Psoas muscle (tissue), 7 donors: ENCODE measurements at regions not wholly inside any gene's neighbourhood (a gene's known extent, or its start where the extent isn't known, plus 50 kb on each side); places are given as distances from the start of the nearest gene placed in this dataset.

Source experiments
- ATAC-seq, 4 donors: fragments of 200-7000 bp; cut with Tn5 transposase; one replicate each; pipeline ENCODE4 v1.9.1; 2020; ENCODE audit warnings: moderate library complexity in 3 of 4, mild to moderate bottlenecking in 2 of 4
- DNase-seq, 2 donors: peaks; one replicate each; pipeline ENCODE4 v3.0.0-alpha.2; 2020
- H3K27ac ChIP-seq: fragments of 200-600 bp; one replicate; pipeline ENCODE4 v1.8.0; 2022
- H3K27me3 ChIP-seq, 3 donors: fragments of 200-600 bp in 1 of 3; one replicate each; pipeline versions ENCODE4 v1.6.1 to v1.8.0; 2013 to 2022; ENCODE audit warnings: low read length in 2 of 3, mild to moderate bottlenecking in 2 of 3, moderate library complexity in 1 of 3; ENCODE audit not compliant: insufficient read depth in 3 of 3
- H3K36me3 ChIP-seq, 2 donors: fragments of 200-600 bp in 1 of 2; one replicate each; pipeline versions ENCODE4 v1.6.1 to v1.8.0; 2013 to 2022; ENCODE audit warnings: low read depth in 1 of 2, mild to moderate bottlenecking in 1 of 2, moderate library complexity in 1 of 2; ENCODE audit not compliant: insufficient read depth in 1 of 2
- H3K4me1 ChIP-seq: fragments of 200-600 bp; one replicate; pipeline ENCODE4 v1.8.0; 2022
- H3K4me3 ChIP-seq: fragments of 200-600 bp; one replicate; pipeline ENCODE4 v1.8.0; 2022; ENCODE audit warnings: mild to moderate bottlenecking
- H3K9me3 ChIP-seq: fragments of 200-600 bp; one replicate; pipeline ENCODE4 v1.8.0; 2022
- CTCF ChIP-seq: fragments of 200-600 bp; IDR thresholded peaks from one replicate; pipeline ENCODE4 v1.8.0; 2022; ENCODE audit warnings: antibody characterized with exemption
- WGBS, 3 donors: extraction: QIAGEN DNeasy Blood & Tissue Kit; methylation state at CpG; one replicate each; pipeline versions ENCODE4 v1.1.6 to v1.1.7; 2013; 5-methylcytosine and 5-hydroxymethylcytosine counted together
- intact Hi-C, 2 donors: fragments of 100-400 bp; cut with DNase I; formaldehyde crosslinking; loops; one replicate each; pipeline versions ENCODE4 v1.11.0 to v1.14.2; 2022
- donor health status: healthy with polysubstance abuse.
- donor health status: DM: no; HTN: no; CAD: no; lungs with moderate emphysema.
- donor health status: Bipolar disorder and iron deficiency.
- donor health status: healthy.
- donor health status: DM: yes; HTN: yes; CAD: no.
- donor health status: DM: no; HTN: no; CAD: no.
- donor health status: DM: yes; HTN: yes; CAD: no.

- TF ChIP-seq CTCF, result no peak
- Histone ChIP-seq H3K27ac (no peak overlapping the region), H3K4me1 (no peaks in the 10 kb centered on the region), H3K4me3 (no peak overlapping the region), H3K9me3 (no peaks in the 10 kb centered on the region), H3K27me3 (no peaks in the 10 kb centered on the region), H3K36me3 (no peaks in the 10 kb centered on the region)
- ATAC-seq, result no peak
- no peak for DNase-seq
- intact Hi-C loops, result no loop called here
- WGBS, 3 donors, result 54 to 70% (median 61%) methylated on average over 2 of the region's 2 CpGs
These were observed 170.8 kb upstream of the MITF start for GRCh38 chr3:69568458-69568857.

- H3K4me1 ChIP-seq, result no peaks in the 10 kb centered on the region
- H3K4me3 ChIP-seq, result no peak overlapping the region
- no peak overlapping the region for H3K27ac ChIP-seq
- 95 to 100% (median 97%) methylated on average over 2 of the region's 2 CpGs for WGBS, 3 donors
- no peak for DNase-seq
- ATAC-seq, result no peak
- no peak for TF ChIP-seq CTCF
- H3K9me3 ChIP-seq, result no peaks in the 10 kb centered on the region
- no peaks in the 10 kb centered on the region for H3K36me3 ChIP-seq
- intact Hi-C loops, result no loop called here
- H3K27me3 ChIP-seq, result no peaks in the 10 kb centered on the region
These were observed 171.6 kb upstream of the MITF start for GRCh38 chr3:69567710-69568052.

- Histone ChIP-seq H3K9me3 (no peaks in the 10 kb centered on the region), H3K27me3 (no peaks in the 10 kb centered on the region), H3K36me3 (no peaks in the 10 kb centered on the region), H3K4me3 (no peak overlapping the region), H3K27ac (no peak overlapping the region), H3K4me1 (no peaks in the 10 kb centered on the region)
- no peak for DNase-seq
- no peak for TF ChIP-seq CTCF
- WGBS, 3 donors, result 84 to 89% (median 89%) methylated on average over 4 of the region's 4 CpGs
- intact Hi-C loops, result no loop called here
- ATAC-seq, result no peak
These were observed 172.1 kb upstream of the MITF start for GRCh38 chr3:69567023-69567709.

GRCh38 chr3:69566275-69566674, 173.0 kb upstream of the MITF start:
- intact Hi-C loops, result no loop called here
- no peak overlapping the region for H3K27ac ChIP-seq

More at GRCh38 chr3:69566275-69566674, 173.0 kb upstream of the MITF start:
- H3K4me1 ChIP-seq, result no peaks in the 10 kb centered on the region
- no peak for TF ChIP-seq CTCF
- H3K36me3 ChIP-seq, result no peaks in the 10 kb centered on the region
- no peaks in the 10 kb centered on the region for H3K9me3 ChIP-seq
- DNase-seq (no peak), ATAC-seq (no peak)
- WGBS, 3 donors, result 59 to 70% (median 60%) methylated on average over 4 of the region's 4 CpGs
- H3K4me3 ChIP-seq, result no peak overlapping the region
- no peaks in the 10 kb centered on the region for H3K27me3 ChIP-seq
